ENCODE measurements at regions not wholly inside any gene's neighbourhood (a gene's known extent, or its start where the extent isn't known, plus 50 kb on each side); places are given as distances from the start of the nearest gene placed in this dataset.
"Not testable (repeated sequence)": the region's sequence is repeated elsewhere in the genome, so short reads cannot be mapped to it uniquely, and the experiment has no call there.

- WGBS (ENCODE audit: insufficient coverage): 92% methylated on average over 4 of the region's 7 CpGs
- peaks cover 3% of the 10 kb centered on the region for H3K9me3 ChIP-seq (replicated peaks; ENCODE audit: control insufficient read depth, low read depth, low read length)
- H3K27me3 ChIP-seq (ENCODE audit: control insufficient read depth, insufficient read depth, low read length): peaks cover 32% of the 10 kb centered on the region
- DNase-seq: no peak
- no peak overlapping the region for H3K4me3 ChIP-seq (ENCODE audit: low read length)
- peaks cover 13% of the 10 kb centered on the region for H3K4me1 ChIP-seq (ENCODE audit: control insufficient read depth, insufficient read depth, low read length)
- H3K27ac ChIP-seq (ENCODE audit: low read length): no peak overlapping the region
- H3K36me3 ChIP-seq (ENCODE audit: control insufficient read depth, insufficient read depth, low read length): no peaks in the 10 kb centered on the region
Measured at GRCh38 chr13:112174476-112175110, 107.6 kb downstream of the SOX1 start.

DNA sequence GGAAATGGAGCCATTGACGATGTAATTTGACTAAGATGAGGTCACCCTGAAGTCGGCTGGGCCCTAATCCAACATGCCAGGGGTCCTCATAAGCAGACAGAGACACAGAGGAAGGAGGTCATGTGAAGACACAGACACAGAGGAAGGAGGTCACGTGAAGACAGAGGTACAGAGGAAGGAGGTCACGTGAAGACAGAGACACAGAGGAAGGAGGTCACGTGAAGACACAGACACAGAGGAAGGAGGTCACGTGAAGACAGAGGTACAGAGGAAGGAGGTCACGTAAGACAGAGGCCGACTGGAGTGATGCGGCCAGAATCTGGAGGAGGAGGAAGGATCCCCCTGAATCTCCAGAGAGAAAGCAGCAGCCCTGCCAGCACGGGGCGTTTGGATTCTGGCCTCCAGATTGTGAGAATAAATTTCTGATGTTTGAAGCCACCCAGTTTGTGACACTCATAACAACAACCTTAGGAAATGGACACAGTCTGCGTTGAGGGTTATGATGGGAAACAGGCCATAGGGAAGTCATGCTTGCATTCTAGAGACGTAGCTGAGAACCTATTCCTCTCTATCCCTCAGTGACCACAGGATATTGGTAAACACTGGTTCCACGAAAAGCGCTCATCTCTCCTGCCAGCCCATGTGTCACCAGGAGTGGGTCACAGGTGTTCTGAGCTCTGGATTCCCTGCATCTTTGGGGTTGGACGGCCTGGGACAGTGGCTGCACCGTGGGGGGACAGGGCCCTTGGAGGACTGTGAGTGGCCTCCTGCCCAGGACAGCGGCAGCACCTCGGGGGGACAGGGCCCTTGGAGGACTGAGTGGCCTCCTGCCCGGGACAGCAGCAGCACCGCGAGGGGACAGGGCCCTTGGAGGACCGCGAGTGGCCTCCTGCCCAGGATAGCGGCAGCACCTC, 108.5 kb downstream of the SOX1 start:
- Histone ChIP-seq H3K9me3 (replicated peaks; ENCODE audit: control insufficient read depth, low read depth, low read length) (peaks cover 3% of the 10 kb centered on the region), H3K36me3 (ENCODE audit: control insufficient read depth, insufficient read depth, low read length) (no peaks in the 10 kb centered on the region), H3K27ac (ENCODE audit: low read length) (no peak overlapping the region), H3K27me3 (ENCODE audit: control insufficient read depth, insufficient read depth, low read length) (peaks cover 36% of the 10 kb centered on the region), H3K4me1 (ENCODE audit: control insufficient read depth, insufficient read depth, low read length) (peaks cover 13% of the 10 kb centered on the region), H3K4me3 (ENCODE audit: low read length) (no peak overlapping the region)
- WGBS (ENCODE audit: insufficient coverage): 83% methylated on average over 18 of the region's 25 CpGs
- no peak for DNase-seq

- H3K27me3 ChIP-seq (ENCODE audit: control insufficient read depth, insufficient read depth, low read length): peaks cover 42% of the 10 kb centered on the region
- WGBS (ENCODE audit: insufficient coverage): 78% methylated on average over 32 of the region's 34 CpGs
- H3K27ac ChIP-seq (ENCODE audit: low read length); DNase-seq; H3K9me3 ChIP-seq (replicated peaks; ENCODE audit: control insufficient read depth, low read depth, low read length); H3K36me3 ChIP-seq (ENCODE audit: control insufficient read depth, insufficient read depth, low read length); H3K4me3 ChIP-seq (ENCODE audit: low read length): not testable (repeated sequence)
- H3K4me1 ChIP-seq (ENCODE audit: control insufficient read depth, insufficient read depth, low read length): peaks cover 13% of the 10 kb centered on the region
Measured at GRCh38 chr13:112176141-112177119, 109.5 kb downstream of the SOX1 start.

DNA sequence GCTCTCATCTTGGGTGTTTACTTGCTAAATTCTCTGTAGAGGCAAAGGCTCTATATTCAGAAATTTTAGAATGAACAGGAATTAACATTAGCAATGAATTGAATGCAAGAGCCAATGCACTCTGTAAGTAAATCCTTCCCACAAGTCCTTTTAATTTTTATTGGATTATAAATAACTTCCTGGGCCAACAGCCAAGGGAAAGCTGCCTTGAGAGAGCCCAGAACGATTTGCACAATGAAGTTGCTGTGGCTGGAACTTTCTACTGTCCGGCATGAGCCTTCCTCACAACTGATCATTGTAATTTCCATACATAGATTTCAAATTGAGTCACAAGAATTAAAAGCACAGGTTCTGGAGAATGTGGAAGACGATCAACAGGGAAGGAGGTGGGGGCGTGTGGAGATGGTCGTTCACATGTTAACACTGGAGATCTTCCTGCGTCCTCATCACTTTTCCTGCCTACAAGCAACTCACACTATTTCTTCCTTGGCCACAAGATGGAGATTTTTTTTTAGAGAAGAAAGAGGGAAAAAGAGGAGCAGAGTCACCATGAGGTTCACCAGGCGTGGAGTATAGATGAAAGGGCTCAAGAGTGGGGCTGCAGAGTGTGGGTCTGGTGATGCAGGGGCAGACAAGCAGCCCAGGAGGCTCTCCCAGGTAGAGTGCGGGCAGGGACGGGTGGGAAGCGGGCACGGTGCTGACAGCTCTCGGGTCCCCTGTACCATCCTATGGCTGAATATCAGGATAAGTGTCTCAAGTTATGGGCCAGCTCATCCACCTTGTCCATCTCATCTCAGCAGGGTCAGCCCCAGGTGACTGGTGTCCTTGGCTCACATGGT, 110.7 kb downstream of the SOX1 start:
- Histone ChIP-seq H3K4me3 (ENCODE audit: low read length) (no peak overlapping the region), H3K4me1 (ENCODE audit: control insufficient read depth, insufficient read depth, low read length) (peaks cover 13% of the 10 kb centered on the region), H3K27ac (ENCODE audit: low read length) (no peak overlapping the region), H3K9me3 (replicated peaks; ENCODE audit: control insufficient read depth, low read depth, low read length) (peaks cover 3% of the 10 kb centered on the region), H3K36me3 (ENCODE audit: control insufficient read depth, insufficient read depth, low read length) (no peaks in the 10 kb centered on the region), H3K27me3 (ENCODE audit: control insufficient read depth, insufficient read depth, low read length) (peaks cover 41% of the 10 kb centered on the region)
- DNase-seq: peak; percentile 91
- WGBS (ENCODE audit: insufficient coverage): 64% methylated on average over 2 of the region's 12 CpGs

DNA sequence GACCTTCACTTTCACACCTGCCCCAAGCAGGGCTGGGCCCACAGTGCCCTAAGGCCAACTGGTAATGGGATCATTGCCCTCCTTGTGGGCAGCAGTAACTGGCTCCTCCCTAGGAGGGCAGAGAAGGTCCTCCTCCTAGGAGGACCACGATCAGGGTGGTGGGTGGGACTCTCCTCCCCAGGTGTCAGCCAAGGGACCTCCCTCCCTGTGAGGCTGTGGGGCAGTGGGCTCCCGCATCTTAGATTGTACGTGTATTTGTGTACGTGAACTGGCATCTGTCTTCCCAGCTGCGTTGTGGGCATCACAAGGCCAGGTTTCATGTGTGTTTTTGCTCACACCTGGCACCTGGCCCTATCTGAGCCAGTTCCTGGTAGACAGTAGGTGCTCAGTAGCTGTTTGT, 111.8 kb downstream of the SOX1 start:
- DNase-seq: no peak
- Histone ChIP-seq H3K27me3 (ENCODE audit: control insufficient read depth, insufficient read depth, low read length) (peaks cover 45% of the 10 kb centered on the region), H3K27ac (ENCODE audit: low read length) (no peak overlapping the region), H3K4me3 (ENCODE audit: low read length) (no peak overlapping the region), H3K4me1 (ENCODE audit: control insufficient read depth, insufficient read depth, low read length) (peaks cover 13% of the 10 kb centered on the region), H3K36me3 (ENCODE audit: control insufficient read depth, insufficient read depth, low read length) (no peaks in the 10 kb centered on the region), H3K9me3 (replicated peaks; ENCODE audit: control insufficient read depth, low read depth, low read length) (peaks cover 3% of the 10 kb centered on the region)
- WGBS (ENCODE audit: insufficient coverage): 92% methylated on average over 4 of the region's 5 CpGs

DNA sequence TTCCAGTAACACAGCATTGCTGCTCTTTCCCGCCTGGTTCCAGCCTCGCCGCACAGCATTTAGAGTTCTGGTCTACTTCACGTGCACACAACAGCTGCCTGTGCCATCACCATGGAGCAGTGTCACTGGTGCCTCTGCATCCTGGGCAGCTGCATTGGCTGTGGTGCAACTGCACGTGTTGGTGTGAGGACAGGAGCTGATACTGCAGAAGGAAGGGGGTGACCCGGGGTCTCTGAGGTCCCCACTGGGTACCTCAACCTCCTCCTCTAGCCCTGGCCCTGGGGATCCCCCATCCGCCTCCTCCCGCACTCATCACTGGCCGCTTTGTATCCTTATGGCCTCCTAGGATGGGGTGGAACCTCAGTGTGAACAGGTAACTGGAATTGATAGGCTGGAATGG, 112.5 kb downstream of the SOX1 start:
- 84% methylated on average over 4 of the region's 9 CpGs for WGBS (ENCODE audit: insufficient coverage)
- H3K4me3 ChIP-seq (ENCODE audit: low read length): no peak overlapping the region
- no peaks in the 10 kb centered on the region for H3K9me3 ChIP-seq (replicated peaks; ENCODE audit: control insufficient read depth, low read depth, low read length)
- DNase-seq: no peak
- peaks cover 13% of the 10 kb centered on the region for H3K4me1 ChIP-seq (ENCODE audit: control insufficient read depth, insufficient read depth, low read length)
- peaks cover 45% of the 10 kb centered on the region for H3K27me3 ChIP-seq (ENCODE audit: control insufficient read depth, insufficient read depth, low read length)
- no peak overlapping the region for H3K27ac ChIP-seq (ENCODE audit: low read length)
- no peaks in the 10 kb centered on the region for H3K36me3 ChIP-seq (ENCODE audit: control insufficient read depth, insufficient read depth, low read length)

GRCh38 chr13:112179995-112180394, 113.0 kb downstream of the SOX1 start:
- peaks cover 42% of the 10 kb centered on the region for H3K27me3 ChIP-seq (ENCODE audit: control insufficient read depth, insufficient read depth, low read length)
- no peaks in the 10 kb centered on the region for H3K36me3 ChIP-seq (ENCODE audit: control insufficient read depth, insufficient read depth, low read length)
- no peaks in the 10 kb centered on the region for H3K9me3 ChIP-seq (replicated peaks; ENCODE audit: control insufficient read depth, low read depth, low read length)
- no peak for DNase-seq
- H3K4me3 ChIP-seq (ENCODE audit: low read length): no peak overlapping the region
- H3K4me1 ChIP-seq (ENCODE audit: control insufficient read depth, insufficient read depth, low read length): peaks cover 13% of the 10 kb centered on the region
- 73% methylated on average over 6 of the region's 12 CpGs for WGBS (ENCODE audit: insufficient coverage)
- no peak overlapping the region for H3K27ac ChIP-seq (ENCODE audit: low read length)

- WGBS (ENCODE audit: insufficient coverage): 29% methylated on average over 7 of the region's 13 CpGs
- Histone ChIP-seq H3K4me3 (ENCODE audit: low read length) (no peak overlapping the region), H3K27ac (ENCODE audit: low read length) (no peak overlapping the region), H3K4me1 (ENCODE audit: control insufficient read depth, insufficient read depth, low read length) (peaks cover 13% of the 10 kb centered on the region), H3K36me3 (ENCODE audit: control insufficient read depth, insufficient read depth, low read length) (no peaks in the 10 kb centered on the region), H3K27me3 (ENCODE audit: control insufficient read depth, insufficient read depth, low read length) (peaks cover 42% of the 10 kb centered on the region), H3K9me3 (replicated peaks; ENCODE audit: control insufficient read depth, low read depth, low read length) (no peaks in the 10 kb centered on the region)
- DNase-seq: no peak
Measured at GRCh38 chr13:112181336-112182067, 114.6 kb downstream of the SOX1 start.

DNA sequence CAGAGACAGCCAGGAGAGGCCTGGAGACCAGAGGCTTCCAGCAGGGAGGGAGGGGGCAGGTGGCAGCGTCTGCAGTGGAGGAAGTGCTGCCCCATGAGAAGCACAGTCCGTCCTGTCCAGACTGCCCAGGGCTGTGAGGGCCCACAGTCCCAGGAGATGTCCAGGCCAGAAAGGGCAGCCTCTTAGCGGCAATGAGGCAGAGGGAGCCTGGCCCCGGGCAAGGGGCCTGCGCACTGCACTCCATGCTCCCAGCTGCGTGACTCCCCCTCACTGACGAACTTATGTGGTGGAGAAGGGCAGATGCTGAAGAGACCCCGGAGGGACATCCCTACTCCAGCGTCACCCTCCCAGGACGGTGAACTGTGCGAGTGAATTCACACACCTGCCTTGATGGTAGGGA, 115.3 kb downstream of the SOX1 start:
- DNase-seq: no peak
- H3K4me3 ChIP-seq (ENCODE audit: low read length): no peak overlapping the region
- H3K4me1 ChIP-seq (ENCODE audit: control insufficient read depth, insufficient read depth, low read length): peaks cover 7% of the 10 kb centered on the region
- H3K36me3 ChIP-seq (ENCODE audit: control insufficient read depth, insufficient read depth, low read length): no peaks in the 10 kb centered on the region
- H3K27ac ChIP-seq (ENCODE audit: low read length): no peak overlapping the region
- 69% methylated on average over 10 of the region's 11 CpGs for WGBS (ENCODE audit: insufficient coverage)
- no peaks in the 10 kb centered on the region for H3K9me3 ChIP-seq (replicated peaks; ENCODE audit: control insufficient read depth, low read depth, low read length)
- H3K27me3 ChIP-seq (ENCODE audit: control insufficient read depth, insufficient read depth, low read length): peaks cover 44% of the 10 kb centered on the region
